Lung (tissue), 11 donors: ENCODE measurements at regions not wholly inside any gene's neighbourhood (a gene's known extent, or its start where the extent isn't known, plus 50 kb on each side); places are given as distances from the start of the nearest gene placed in this dataset.
A peak's percentile ranks its signal among the peaks of the same experiment; 100 is the strongest.
"Not testable (repeated sequence)": the region's sequence is repeated elsewhere in the genome, so short reads cannot be mapped to it uniquely, and the experiment has no call there.

ENCODE experiments used
- ATAC-seq: fragments of 200-7000 bp; cut with Tn5 transposase; one replicate; pipeline ENCODE4 v1.9.1; 2020; ENCODE audit warnings: moderate number of reproducible peaks; ENCODE audit not compliant: insufficient read depth, low FRiP score
- DNase-seq, 3 donors: peaks; one replicate each; pipeline ENCODE4 v3.0.0-alpha.2; 2013 to 2017
- H3K27ac ChIP-seq, 2 donors: one replicate each; pipeline ENCODE4 v1.5.1; 2013; ENCODE audit warnings: mild to moderate bottlenecking in 2 of 2, moderate library complexity in 2 of 2, control low read depth in 1 of 2, inconsistent platforms in 1 of 2, low read depth in 1 of 2, low read length in 1 of 2
- H3K27me3 ChIP-seq, 3 donors: one replicate each; pipeline ENCODE4 v1.5.1; 2013; ENCODE audit warnings: low read length in 2 of 3; ENCODE audit not compliant: control insufficient read depth in 3 of 3, insufficient read depth in 3 of 3
- H3K36me3 ChIP-seq, 4 donors: one replicate each; pipeline ENCODE4 v1.5.1; 2013; ENCODE audit warnings: low read length in 4 of 4, mild to moderate bottlenecking in 1 of 4, moderate library complexity in 1 of 4; ENCODE audit not compliant: control insufficient read depth in 4 of 4, insufficient read depth in 4 of 4
- H3K4me1 ChIP-seq, 5 donors: one replicate each; pipeline ENCODE4 v1.5.1; 2013; ENCODE audit warnings: low read length in 5 of 5, mild to moderate bottlenecking in 2 of 5, moderate library complexity in 1 of 5; ENCODE audit not compliant: control insufficient read depth in 5 of 5, insufficient read depth in 5 of 5
- H3K4me3 ChIP-seq: one replicate; pipeline ENCODE4 v1.5.1; 2013; ENCODE audit warnings: mild to moderate bottlenecking, control low read depth, moderate library complexity
- H3K9ac ChIP-seq, 2 donors: one replicate each; pipeline ENCODE4 v1.5.1; 2013; ENCODE audit warnings: low read length in 2 of 2, control low read depth in 1 of 2; ENCODE audit not compliant: insufficient read depth in 1 of 2
- H3K9me3 ChIP-seq, 4 donors: one replicate each; pipeline ENCODE4 v1.5.1; 2013; ENCODE audit warnings: low read length in 3 of 4, mild to moderate bottlenecking in 1 of 4, moderate library complexity in 1 of 4; ENCODE audit not compliant: control insufficient read depth in 4 of 4, insufficient read depth in 3 of 4
- CTCF ChIP-seq: IDR thresholded peaks from 2 replicates; pipeline ENCODE4 v1.5.1; 2012; ENCODE audit warnings: mild to moderate bottlenecking; ENCODE audit errors: control extremely low read depth, extremely low read depth
- WGBS, 2 donors: extraction: QIAGEN DNeasy Blood & Tissue Kit; methylation state at CpG; one replicate each; pipeline ENCODE4 v1.1.7; 2013; 5-methylcytosine and 5-hydroxymethylcytosine counted together
- donor health status: control.
- donor health status: control.
- donor health status: Bipolar disorder and iron deficiency.
- donor health status: healthy.
- donor health status: DM: yes; HTN: yes; CAD: no.

- no peak for TF ChIP-seq CTCF
- ATAC-seq: no peak
- WGBS, 2 donors: 97 to 100% methylated on average over 2 of the region's 2 CpGs
Observed at GRCh38 chr3:22441711-22442110, 690.7 kb upstream of the ZNF385D start.

GRCh38 chr3:22443571-22444233 is 692.7 kb upstream of the ZNF385D start:
- no peaks in the 10 kb centered on the region for H3K36me3 ChIP-seq
- 94 to 98% methylated on average over 3 of the region's 3 CpGs for WGBS, 2 donors
- no peaks in the 10 kb centered on the region for H3K9me3 ChIP-seq
- H3K27me3 ChIP-seq: no peaks in the 10 kb centered on the region
- H3K4me3 ChIP-seq: no peak overlapping the region
- DNase-seq (no peak), ATAC-seq (no peak)
- H3K27ac ChIP-seq: no peak overlapping the region
- no peak for TF ChIP-seq CTCF
- H3K4me1 ChIP-seq: no peaks in the 10 kb centered on the region
- no peak overlapping the region for H3K9ac ChIP-seq

More at GRCh38 chr3:22441711-22442110, 690.7 kb upstream of the ZNF385D start:
- Histone ChIP-seq H3K4me1 (no peaks in the 10 kb centered on the region), H3K27ac (no peak overlapping the region), H3K36me3 (no peaks in the 10 kb centered on the region), H3K9ac (no peak overlapping the region), H3K4me3 (no peak overlapping the region), H3K27me3 (no peaks in the 10 kb centered on the region), H3K9me3 (no peaks in the 10 kb centered on the region)
- DNase-seq: no peak

- not testable (repeated sequence) for H3K4me3 ChIP-seq, DNase-seq, ATAC-seq, H3K36me3 ChIP-seq, H3K27ac ChIP-seq, H3K27me3 ChIP-seq, H3K9ac ChIP-seq, H3K9me3 ChIP-seq, H3K4me1 ChIP-seq
- WGBS, 2 donors: 87 to 90% methylated on average over 1 of the region's 2 CpGs
Observed at GRCh38 chr3:22445336-22445735, 694.3 kb upstream of the ZNF385D start.

- ATAC-seq: no peak
- 60 to 67% methylated on average over 5 of the region's 5 CpGs for WGBS, 2 donors
- TF ChIP-seq CTCF: no peak
- Histone ChIP-seq H3K9me3 (no peaks in the 10 kb centered on the region), H3K27ac (no peak overlapping the region), H3K9ac (no peak overlapping the region), H3K36me3 (no peaks in the 10 kb centered on the region), H3K4me1 (peaks cover 0 to 34% (median 5%) of the 10 kb centered on the region in 5 donors), H3K27me3 (no peaks in the 10 kb centered on the region), H3K4me3 (no peak overlapping the region)
- DNase-seq: peak in 2 of 3 donors; percentile 69
Observed at GRCh38 chr3:22450786-22451400, 699.9 kb upstream of the ZNF385D start.
